ENCODE measurements at regions not wholly inside any gene's neighbourhood (a gene's known extent, or its start where the extent isn't known, plus 50 kb on each side); places are given as distances from the start of the nearest gene placed in this dataset.

- TF ChIP-seq POLR2A (IDR thresholded peaks at IDR 0.05): no peak
- TF ChIP-seq CTCF (IDR thresholded peaks at IDR 0.05): no peak
These were observed 878.5 kb downstream of the PCDH7 start for GRCh38 chr4:31598639-31599038.

All from adrenal gland (tissue), 5 donors.